ENCODE measurements at regions not wholly inside any gene's neighbourhood (a gene's known extent, or its start where the extent isn't known, plus 50 kb on each side); places are given as distances from the start of the nearest gene placed in this dataset.

DNA sequence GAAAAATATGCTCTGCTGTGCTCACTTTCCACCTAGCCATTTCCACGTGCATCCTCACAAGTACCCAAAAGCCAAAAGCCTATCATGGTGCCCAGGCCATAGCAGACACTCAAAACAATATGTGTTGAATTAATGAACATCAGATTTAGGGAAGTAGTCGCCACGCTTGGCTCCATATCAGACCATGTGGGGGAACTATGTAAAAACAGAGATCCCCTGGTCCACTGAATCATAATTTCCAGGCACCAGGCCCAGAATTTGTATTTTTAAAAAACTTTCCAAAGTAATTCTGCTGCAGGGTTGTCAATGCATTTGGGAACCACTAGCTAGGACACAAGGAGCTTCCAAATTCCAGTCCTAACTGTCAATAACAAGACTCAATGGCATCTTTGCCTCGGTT lies 77.3 kb downstream of the CNTN3 start:
- DNase-seq: no peak
- H3K4me3 Mint-ChIP-seq (ENCODE audit: unreplicated experiment): no peak overlapping the region
- H3K36me3 Mint-ChIP-seq (ENCODE audit: unreplicated experiment): no peaks in the 10 kb centered on the region
- H3K4me1 Mint-ChIP-seq (ENCODE audit: low read depth, unreplicated experiment): no peaks in the 10 kb centered on the region
- H3K27me3 Mint-ChIP-seq (ENCODE audit: unreplicated experiment): no peaks in the 10 kb centered on the region
- TF ChIP-seq, protein P1, sequence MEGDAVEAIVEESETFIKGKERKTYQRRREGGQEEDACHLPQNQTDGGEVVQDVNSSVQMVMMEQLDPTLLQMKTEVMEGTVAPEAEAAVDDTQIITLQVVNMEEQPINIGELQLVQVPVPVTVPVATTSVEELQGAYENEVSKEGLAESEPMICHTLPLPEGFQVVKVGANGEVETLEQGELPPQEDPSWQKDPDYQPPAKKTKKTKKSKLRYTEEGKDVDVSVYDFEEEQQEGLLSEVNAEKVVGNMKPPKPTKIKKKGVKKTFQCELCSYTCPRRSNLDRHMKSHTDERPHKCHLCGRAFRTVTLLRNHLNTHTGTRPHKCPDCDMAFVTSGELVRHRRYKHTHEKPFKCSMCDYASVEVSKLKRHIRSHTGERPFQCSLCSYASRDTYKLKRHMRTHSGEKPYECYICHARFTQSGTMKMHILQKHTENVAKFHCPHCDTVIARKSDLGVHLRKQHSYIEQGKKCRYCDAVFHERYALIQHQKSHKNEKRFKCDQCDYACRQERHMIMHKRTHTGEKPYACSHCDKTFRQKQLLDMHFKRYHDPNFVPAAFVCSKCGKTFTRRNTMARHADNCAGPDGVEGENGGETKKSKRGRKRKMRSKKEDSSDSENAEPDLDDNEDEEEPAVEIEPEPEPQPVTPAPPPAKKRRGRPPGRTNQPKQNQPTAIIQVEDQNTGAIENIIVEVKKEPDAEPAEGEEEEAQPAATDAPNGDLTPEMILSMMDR (IDR thresholded peaks at IDR 0.05; ENCODE audit: partially characterized antibody, unreplicated experiment): no peak
- no peaks in the 10 kb centered on the region for H3K9me3 Mint-ChIP-seq (ENCODE audit: unreplicated experiment)
- H3K27ac Mint-ChIP-seq (ENCODE audit: unreplicated experiment): no peak overlapping the region

DNA sequence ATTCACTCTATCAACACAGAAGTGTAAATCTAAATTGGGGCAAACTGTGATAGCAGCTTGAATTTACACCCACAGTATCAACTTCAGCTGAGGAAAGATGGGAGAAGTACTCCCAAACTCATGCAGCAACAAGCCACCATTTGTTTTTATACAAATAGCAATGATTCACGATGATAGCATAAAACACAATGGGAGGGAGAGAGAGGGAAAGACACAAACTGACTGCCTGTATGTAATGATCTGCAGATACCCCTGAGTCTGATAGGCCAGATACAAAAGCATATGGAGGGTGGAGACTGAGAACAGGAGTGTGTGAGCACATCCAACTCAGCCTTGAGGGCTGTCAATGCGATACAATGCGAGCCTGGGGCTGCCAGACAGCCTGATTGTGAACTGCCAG lies 79.2 kb downstream of the CNTN3 start:
- Mint-ChIP-seq H3K4me1 (ENCODE audit: low read depth, unreplicated experiment) (no peaks in the 10 kb centered on the region), H3K36me3 (ENCODE audit: unreplicated experiment) (no peaks in the 10 kb centered on the region), H3K4me3 (ENCODE audit: unreplicated experiment) (no peak overlapping the region), H3K27ac (ENCODE audit: unreplicated experiment) (no peak overlapping the region), H3K9me3 (ENCODE audit: unreplicated experiment) (peaks cover 1% of the 10 kb centered on the region), H3K27me3 (ENCODE audit: unreplicated experiment) (no peaks in the 10 kb centered on the region)
- no peak for DNase-seq
- TF ChIP-seq, protein P1 (IDR thresholded peaks at IDR 0.05; ENCODE audit: partially characterized antibody, unreplicated experiment): no peak

- H3K27me3 Mint-ChIP-seq (ENCODE audit: unreplicated experiment): no peaks in the 10 kb centered on the region
- TF ChIP-seq, protein P1 (IDR thresholded peaks at IDR 0.05; ENCODE audit: partially characterized antibody, unreplicated experiment): no peak
These were observed 79.8 kb downstream of the CNTN3 start for GRCh38 chr3:74534611-74535010.

DNA sequence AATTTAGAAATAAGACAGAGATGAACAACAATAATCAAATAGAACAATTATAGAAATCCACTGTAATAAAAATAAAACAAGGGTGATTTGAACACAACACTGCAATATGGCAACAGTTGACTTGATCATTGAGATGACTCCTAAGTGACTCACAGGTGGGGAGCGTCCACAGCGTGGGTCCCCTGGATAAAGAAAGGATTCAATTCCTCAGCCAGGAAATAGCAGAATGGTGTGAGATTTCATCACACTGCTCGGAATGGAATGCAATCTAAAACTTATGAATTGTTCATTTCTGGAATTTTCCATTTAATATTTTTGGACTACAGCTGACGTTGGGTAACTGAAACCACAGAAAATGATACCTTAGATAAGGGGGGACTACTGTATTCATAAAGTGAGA lies 82.0 kb downstream of the CNTN3 start:
- no peak for DNase-seq
- no peak overlapping the region for H3K27ac Mint-ChIP-seq (ENCODE audit: unreplicated experiment)
- H3K4me1 Mint-ChIP-seq (ENCODE audit: low read depth, unreplicated experiment): no peaks in the 10 kb centered on the region
- TF ChIP-seq, protein P1 (IDR thresholded peaks at IDR 0.05; ENCODE audit: partially characterized antibody, unreplicated experiment): no peak
- no peaks in the 10 kb centered on the region for H3K27me3 Mint-ChIP-seq (ENCODE audit: unreplicated experiment)
- no peaks in the 10 kb centered on the region for H3K36me3 Mint-ChIP-seq (ENCODE audit: unreplicated experiment)
- H3K9me3 Mint-ChIP-seq (ENCODE audit: unreplicated experiment): peaks cover 1% of the 10 kb centered on the region
- no peak overlapping the region for H3K4me3 Mint-ChIP-seq (ENCODE audit: unreplicated experiment)

More at GRCh38 chr3:74534611-74535010, 79.8 kb downstream of the CNTN3 start:
- no peak overlapping the region for H3K27ac Mint-ChIP-seq (ENCODE audit: unreplicated experiment)
- no peak for DNase-seq
- no peak overlapping the region for H3K4me3 Mint-ChIP-seq (ENCODE audit: unreplicated experiment)
- peaks cover 1% of the 10 kb centered on the region for H3K9me3 Mint-ChIP-seq (ENCODE audit: unreplicated experiment)
- no peaks in the 10 kb centered on the region for H3K4me1 Mint-ChIP-seq (ENCODE audit: low read depth, unreplicated experiment)
- no peaks in the 10 kb centered on the region for H3K36me3 Mint-ChIP-seq (ENCODE audit: unreplicated experiment)

- TF ChIP-seq, protein P1 (IDR thresholded peaks at IDR 0.05; ENCODE audit: partially characterized antibody, unreplicated experiment): no peak
- H3K4me3 Mint-ChIP-seq (ENCODE audit: unreplicated experiment): no peak overlapping the region
- H3K9me3 Mint-ChIP-seq (ENCODE audit: unreplicated experiment): peaks cover 1% of the 10 kb centered on the region
- no peak overlapping the region for H3K27ac Mint-ChIP-seq (ENCODE audit: unreplicated experiment)
- no peaks in the 10 kb centered on the region for H3K27me3 Mint-ChIP-seq (ENCODE audit: unreplicated experiment)
- DNase-seq: no peak
- no peaks in the 10 kb centered on the region for H3K36me3 Mint-ChIP-seq (ENCODE audit: unreplicated experiment)
- H3K4me1 Mint-ChIP-seq (ENCODE audit: low read depth, unreplicated experiment): no peaks in the 10 kb centered on the region
These were observed 83.0 kb downstream of the CNTN3 start for GRCh38 chr3:74531491-74531890.
